GM23248 (cell line): ENCODE measurements at regions not wholly inside any gene's neighbourhood (a gene's known extent, or its start where the extent isn't known, plus 50 kb on each side); places are given as distances from the start of the nearest gene placed in this dataset.

Experiments
- EZH2 ChIP-seq: fragments of 200-600 bp; sonication (generic); IDR thresholded peaks from 2 replicates; pipeline ENCODE4 v1.6.1; 2018; ENCODE audit warnings: antibody characterized with exemption, mild to moderate bottlenecking; ENCODE audit not compliant: insufficient read depth, poor library complexity, severe bottlenecking
- EZH2phosphoT487 ChIP-seq: fragments of 200-600 bp; sonication (generic); IDR thresholded peaks from 2 replicates; pipeline ENCODE4 v1.6.1; 2018; ENCODE audit warnings: antibody characterized with exemption, moderate library complexity, mild to moderate bottlenecking, low read depth; ENCODE audit not compliant: insufficient read depth

- no peak for TF ChIP-seq EZH2
- no peak for TF ChIP-seq EZH2phosphoT487
Observed at GRCh38 chr17:71329310-71330098, 791.3 kb upstream of the SOX9 start.
